A673 (cell line): ENCODE measurements at regions not wholly inside any gene's neighbourhood (a gene's known extent, or its start where the extent isn't known, plus 50 kb on each side); places are given as distances from the start of the nearest gene placed in this dataset.

Source experiments
- CTCF ChIP-seq: fragments of 300-800, 200-600 bp; sonication (generic); conservative IDR thresholded peaks from 2 replicates; pipeline ENCODE4 v1.5.1; 2017; ENCODE audit warnings: low read depth, mild to moderate bottlenecking, antibody characterized with exemption, low read length, moderate library complexity, mixed read lengths
- EZH2 ChIP-seq: fragments of 200-600 bp; sonication (generic); IDR thresholded peaks from 2 replicates; pipeline ENCODE4 v1.6.1; 2017; ENCODE audit warnings: borderline replicate concordance, low read depth, mild to moderate bottlenecking, mixed read lengths, antibody characterized with exemption, low read length; ENCODE audit not compliant: poor library complexity, severe bottlenecking

GRCh38 chr9:113656771-113657670 lies 193.5 kb downstream of the RGS3 start:
- TF ChIP-seq EZH2 (no peak), CTCF (no peak)
